ENCODE measurements at regions not wholly inside any gene's neighbourhood (a gene's known extent, or its start where the extent isn't known, plus 50 kb on each side); places are given as distances from the start of the nearest gene placed in this dataset.
"Not testable (repeated sequence)": the region's sequence is repeated elsewhere in the genome, so short reads cannot be mapped to it uniquely, and the experiment has no call there.

DNA sequence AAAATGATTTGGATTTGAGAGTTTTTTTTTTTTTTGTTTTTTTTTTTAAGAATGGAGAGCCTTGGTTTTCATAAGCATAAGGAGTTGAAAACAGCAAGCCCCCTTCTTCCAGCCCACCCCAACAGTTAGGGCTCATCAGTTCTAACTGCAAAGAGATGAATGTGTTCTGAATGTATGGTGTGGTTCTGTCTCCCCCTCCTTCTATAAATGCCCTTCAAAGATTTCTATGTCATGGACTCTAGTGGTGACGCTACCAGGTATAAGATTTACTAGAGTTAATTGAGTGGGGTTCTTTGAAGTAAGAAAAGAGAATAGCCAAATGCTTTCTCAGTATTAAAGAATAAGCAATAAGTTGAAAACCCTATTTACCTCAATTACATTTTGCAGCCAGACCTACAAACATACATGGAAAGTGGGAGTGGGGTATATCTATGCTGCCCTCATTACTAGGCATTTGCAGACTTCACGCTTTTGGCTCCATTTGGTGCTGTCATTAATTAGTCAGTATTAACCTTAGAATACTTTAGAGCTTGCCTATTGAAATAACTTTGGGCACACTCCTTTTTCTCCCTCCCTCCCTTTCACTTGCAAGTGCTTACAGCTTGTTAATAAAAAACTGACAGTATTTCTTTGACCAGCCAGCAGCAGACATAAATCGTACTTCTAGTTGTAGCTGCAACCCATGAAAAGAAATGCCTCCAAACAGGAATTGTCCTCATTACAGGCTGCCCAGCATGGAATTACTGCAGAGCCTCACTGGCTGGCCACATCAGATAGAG is 667.2 kb upstream of the ZNF608 start:
- DNase-seq (ENCODE audit: low read depth) = no peak

DNA sequence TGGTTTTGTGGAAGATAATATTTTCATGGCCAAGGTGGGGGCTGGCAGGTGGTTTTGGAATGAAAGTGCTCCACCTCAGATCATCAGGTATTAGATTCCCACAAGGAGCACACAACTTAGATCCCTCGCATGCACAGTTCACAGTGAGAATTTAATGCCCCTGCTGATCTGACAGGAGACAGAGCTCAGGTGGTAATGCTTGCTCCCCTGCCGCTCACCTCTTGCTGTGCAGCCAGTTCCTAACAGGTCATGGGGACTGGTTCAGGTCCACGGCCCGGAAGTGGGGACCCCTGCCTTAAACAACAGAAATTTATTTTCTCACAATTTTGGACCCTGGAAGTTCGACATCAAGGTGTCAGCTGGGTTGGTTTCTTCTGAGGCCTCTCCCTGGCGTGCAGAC is 668.7 kb upstream of the ZNF608 start:
- DNase-seq (ENCODE audit: low read depth) = no peak

DNA sequence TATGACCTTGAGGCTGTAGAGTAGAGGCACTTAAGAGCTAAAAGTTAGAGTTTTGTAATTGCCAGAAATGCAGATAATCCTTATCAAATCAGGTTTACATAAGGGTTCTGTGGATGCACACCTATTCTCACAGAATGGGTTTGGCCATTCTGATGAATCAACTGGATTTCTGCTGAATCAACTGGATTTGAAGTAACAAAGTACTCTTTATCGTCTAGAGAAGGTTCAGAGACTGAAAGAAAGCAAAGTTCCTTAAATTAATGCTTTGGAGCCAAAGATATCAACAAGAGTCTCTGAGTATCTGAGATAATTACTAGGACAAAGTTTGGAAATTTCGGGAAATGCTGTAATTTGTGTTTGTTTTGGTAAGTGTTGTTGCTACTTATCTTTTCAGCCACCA is 669.6 kb upstream of the ZNF608 start:
- DNase-seq (ENCODE audit: low read depth) = no peak

DNA sequence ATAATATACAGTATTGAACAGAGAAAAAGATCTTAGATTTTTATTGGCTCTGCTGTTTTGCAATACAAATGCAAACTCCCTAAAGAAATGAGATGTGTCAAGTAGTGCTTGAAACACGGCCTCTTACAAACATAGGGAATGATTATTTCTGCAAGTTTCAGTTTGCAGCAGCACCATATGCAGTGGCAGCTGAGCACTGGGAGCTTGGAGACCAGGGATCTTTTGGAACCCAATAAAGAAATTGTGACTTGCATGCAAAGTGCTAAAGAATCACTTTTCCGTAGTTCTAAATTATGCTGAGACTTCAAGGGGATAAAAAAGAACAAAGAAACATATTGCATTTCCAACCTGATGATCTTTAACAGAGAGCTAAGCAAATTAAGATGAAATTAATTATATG is 674.6 kb upstream of the ZNF608 start:
- DNase-seq (ENCODE audit: low read depth) = no peak

DNA sequence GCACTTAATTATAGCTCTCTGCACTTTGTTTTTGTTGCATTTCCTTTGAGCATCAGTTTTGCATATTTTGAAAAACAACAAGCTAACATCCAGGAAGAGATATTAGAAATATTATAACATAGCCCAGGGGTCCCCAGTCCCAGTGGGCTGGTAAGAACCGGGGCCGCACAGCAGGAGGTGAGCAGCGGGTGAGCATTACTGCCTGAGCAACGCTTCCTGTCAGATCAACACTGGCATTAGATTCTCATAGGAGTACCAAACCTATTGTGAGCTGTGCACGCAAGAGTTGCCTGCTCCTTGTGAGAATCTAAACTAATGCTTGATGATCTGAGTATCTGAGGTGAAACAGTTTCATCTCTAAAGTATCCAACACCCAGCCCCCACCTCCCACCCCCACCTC is 675.9 kb upstream of the ZNF608 start:
- no peak for DNase-seq (ENCODE audit: low read depth)

DNA sequence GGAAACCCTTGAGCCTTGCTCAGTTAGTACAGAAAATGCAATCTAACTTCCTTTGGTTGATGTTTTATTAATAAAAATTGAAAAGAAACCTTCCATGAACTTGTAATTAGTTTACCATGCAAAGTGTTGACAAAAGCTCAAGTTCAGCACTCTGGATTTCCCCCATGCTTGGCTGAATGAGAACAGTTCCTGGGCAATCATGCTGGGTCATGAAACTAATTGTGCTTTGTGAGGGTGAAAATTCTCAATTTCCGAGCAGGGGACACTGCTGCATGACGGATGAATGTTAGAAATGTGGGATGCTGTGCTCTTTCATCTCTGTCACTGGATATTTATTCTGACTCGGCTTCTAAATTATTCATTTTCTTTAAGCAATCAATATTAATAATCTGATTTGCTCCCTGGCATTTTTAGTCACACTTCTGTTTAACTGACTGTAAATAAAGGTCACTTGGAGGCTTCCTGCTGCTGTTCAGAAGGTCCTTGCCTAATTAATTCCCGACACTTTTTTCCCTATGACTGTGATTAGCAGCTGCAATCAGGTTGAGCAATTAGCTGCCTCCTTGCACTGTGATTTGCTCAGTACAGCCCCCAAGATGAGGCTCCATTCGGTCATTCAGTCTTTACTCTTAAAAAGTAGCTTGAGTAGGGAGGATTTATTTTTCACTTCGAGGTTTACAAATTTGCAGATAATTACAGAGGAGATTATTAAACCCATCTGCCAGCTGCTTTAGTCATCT is 678.1 kb upstream of the ZNF608 start:
- DNase-seq (ENCODE audit: low read depth) = no peak

DNA sequence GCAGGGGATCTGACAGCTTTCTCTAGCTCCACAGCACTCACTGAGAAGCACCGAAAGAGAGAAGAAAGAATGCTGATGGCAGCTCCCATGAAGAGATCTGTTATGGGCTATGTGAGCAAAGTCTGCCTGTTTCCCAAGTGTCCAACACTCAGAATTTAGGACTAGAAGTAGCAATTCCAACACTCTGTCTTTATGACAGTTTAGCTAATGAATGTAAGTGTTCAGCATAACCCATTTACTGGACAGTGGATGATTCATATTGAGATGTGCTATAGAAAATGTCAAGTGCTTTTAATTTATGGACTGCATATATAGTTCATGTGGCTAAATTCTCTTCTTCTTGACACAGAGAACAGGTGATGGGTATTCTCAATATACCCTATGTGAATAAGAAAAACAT is 683.1 kb upstream of the ZNF608 start:
- no peak for DNase-seq (ENCODE audit: low read depth)

DNA sequence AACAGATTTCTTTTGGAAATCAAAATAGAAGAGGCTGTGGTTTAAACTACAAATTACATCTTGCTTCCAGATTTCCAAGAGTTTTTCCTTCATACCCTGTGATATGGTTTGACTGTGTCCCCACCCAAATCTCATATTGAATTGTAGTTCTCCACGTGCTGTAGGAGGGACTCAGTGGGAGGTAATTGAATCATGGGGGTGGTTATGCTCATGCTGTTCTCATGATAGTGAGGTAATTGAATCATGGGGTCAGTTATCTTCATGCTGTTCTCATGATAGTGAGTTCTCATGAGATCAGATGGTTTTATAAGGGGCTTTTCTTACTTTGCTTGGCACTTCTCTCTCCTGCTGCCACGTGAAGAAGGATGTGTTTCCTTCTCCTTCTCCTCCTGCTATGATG is 687.0 kb upstream of the ZNF608 start:
- no peak for DNase-seq (ENCODE audit: low read depth)

DNA sequence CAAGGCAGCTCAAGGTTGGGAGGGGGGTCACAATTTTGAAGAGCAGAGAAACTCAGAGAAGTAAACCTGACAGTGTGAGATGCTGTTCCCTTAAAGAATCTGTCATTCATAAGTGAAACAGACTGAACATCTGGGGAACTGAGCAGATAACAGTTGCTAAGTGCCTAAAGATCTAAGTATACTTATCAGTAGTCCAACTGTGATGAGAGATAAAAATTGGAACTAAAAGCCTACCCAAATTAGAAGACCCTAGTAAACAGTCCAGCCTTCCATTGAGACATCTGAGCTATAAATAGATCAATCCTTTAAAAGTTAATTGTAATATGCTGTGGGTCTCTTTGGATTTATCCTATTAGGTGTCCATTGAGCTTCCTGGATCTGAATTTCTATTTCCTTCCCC is 692.8 kb upstream of the ZNF608 start:
- DNase-seq (ENCODE audit: low read depth) = no peak

DNA sequence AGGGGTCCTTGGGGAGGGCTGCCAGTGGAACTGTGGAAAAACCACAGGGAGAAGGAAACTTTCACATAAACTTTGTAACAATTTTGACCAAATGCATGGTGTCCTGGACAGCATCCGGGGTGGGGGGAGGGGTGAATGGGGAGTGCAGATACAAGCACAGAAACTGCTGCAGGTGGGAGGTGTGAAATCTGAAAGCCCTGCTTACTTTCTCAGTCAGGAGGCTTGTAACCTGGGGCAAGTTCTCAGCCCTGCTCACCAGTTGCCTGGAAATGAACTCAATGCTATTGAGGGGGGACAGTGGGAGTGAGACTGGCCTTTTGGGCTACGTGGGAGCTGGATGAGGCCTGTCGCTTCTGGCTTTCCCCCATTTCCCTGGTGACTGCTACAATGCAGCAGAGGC is 694.5 kb upstream of the ZNF608 start:
- no peak for DNase-seq (ENCODE audit: low read depth)

DNA sequence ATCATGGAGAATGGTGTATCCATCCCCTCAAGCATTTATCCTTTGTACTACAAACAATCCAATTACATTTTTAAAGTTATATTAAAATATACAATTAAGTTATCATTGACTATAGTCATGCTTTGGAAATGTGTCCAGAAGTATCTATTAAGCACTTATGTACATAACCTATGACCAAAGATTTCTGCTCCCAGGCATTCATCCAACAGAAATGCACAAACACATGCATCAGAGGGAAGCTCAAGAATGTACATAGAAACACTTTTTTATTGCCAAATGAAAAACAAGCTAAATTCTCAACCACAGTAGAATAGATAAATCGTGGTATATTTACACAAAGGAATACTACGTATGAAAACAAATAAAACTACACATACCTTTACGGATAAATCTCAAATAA is 700.5 kb upstream of the ZNF608 start:
- no peak for DNase-seq (ENCODE audit: low read depth)

DNA sequence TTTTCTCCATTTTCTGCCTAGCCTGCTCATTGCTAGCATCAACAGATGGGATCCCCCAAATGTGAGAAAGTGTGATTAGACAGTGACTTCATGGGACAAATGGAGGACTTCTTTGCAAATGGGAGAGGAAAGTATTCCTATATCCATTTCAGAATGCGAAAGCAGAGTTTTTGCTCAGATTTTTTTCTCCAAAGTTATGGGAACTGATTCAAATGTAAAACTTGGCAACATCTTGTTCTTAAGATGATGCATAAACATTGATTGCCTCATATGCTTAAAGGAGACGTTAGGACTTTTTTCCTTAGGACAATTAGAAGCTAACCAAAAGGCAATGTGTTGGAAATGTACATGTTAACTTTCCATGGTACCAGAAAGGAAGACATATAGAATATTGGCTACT is 704.3 kb upstream of the ZNF608 start:
- DNase-seq (ENCODE audit: low read depth) = no peak

DNA sequence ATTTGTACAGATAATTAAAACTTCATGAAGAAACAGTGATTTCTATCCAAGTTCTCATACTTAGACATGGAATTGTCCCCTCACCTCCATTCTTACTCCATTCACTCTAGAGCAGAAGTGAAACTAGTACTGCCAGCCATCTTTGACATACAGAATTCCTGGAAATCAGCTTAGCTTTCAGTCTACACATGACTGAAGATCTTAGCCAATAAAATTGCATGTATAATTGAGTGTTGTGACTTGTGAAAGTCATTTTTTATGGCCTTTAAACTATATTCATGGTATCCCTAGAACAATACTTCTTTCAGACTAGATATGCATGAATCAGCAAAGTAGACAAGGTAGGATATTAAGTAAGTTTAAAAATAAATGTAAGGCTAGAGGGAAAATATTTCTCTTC is 705.2 kb upstream of the ZNF608 start:
- DNase-seq (ENCODE audit: low read depth) = no peak

DNA sequence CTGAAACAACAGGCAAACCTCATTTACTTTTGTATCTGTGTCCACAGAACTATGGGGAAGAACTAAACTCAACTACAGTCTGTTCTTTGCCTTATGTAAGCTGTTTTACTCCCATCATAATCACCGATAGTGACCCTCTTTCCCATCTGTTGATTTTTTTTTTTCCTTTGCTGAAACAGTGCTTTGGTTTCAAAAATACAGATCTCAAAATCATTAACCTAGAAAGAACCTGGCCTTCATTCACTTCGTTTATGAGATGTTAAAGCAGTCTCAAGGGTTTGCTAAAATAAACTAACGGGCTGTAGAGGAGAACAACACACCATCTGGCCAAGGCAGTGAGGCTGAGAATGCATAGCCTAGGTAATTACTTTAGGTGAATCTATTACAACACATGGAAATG is 706.6 kb upstream of the ZNF608 start:
- no peak for DNase-seq (ENCODE audit: low read depth)

DNA sequence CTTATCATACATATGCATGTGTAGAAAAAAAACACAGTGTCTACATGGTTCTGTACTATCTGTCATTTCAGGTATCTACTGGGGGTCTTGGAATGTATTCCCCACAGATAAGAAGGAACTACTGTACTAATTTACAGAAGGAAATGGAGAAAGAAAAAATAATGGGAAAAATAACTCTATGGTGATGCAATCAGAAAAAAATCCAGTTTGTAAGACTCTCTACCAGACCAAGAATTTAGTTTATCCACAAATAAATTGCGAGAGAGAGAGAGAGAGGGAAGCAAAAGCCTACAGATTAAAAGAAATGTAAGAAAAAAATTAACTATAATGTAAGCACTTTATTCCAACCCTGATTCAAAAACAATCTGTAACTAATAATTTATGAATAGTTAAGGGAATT is 708.6 kb upstream of the ZNF608 start:
- DNase-seq (ENCODE audit: low read depth) = no peak

DNA sequence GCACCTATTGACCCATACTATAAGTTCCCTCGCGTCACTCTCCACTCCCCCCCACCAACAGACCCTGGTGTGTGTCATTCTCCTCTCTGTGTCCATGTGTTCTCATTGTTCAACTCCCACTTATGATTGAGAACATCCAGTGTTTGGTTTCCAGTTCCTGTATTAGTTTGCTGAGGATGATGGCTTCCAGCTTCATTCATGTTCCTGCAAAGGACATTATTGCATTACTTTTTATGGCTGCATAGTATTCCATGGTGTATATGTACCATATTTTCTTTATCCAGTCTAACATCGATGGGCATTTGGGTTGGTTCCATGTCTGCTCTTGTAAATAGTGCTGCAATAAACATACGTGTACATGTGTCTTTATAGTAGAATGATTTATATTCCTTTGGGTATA is 709.6 kb upstream of the ZNF608 start:
- DNase-seq (ENCODE audit: low read depth) = not testable (repeated sequence)

DNA sequence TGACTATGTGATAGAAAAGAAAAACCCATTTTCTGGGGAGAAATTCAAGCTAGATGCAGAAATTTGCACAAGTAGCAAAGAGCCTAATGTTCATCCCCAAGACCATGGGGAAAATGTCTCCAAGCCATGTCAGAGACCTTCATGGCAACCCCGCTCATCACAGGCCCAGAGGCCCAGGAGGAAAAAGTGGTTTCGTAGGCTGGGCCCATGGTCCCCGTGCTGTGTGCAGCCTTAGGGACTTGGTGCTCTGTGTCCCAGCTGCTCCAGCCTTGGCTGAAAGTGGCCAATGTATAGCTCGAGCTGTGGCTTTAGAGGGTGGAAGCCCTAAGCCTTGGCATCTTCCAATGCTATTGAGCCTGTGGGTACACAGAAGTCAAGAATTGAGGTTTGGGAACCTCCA is 711.2 kb upstream of the ZNF608 start:
- no peak for DNase-seq (ENCODE audit: low read depth)

DNA sequence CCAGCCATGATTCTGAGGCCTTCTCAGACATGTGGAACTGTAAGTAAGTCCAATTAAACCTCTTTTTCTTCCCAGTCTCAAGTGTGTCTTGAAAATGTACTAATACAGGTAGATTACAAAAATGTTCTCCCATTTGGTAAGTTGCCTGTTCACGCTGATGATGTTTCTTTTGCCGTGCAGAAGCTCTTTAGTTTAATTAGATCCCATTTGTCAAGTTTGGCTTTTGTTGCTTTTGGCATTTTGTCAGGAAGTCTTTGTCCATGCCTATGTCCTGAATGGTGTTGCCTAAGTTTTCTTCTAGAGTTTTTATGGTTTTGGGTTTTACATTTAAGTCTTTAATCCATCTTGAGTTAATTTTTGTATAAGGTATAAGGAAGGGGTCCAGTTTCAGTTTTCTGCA is 712.5 kb upstream of the ZNF608 start:
- not testable (repeated sequence) for DNase-seq (ENCODE audit: low read depth)

DNA sequence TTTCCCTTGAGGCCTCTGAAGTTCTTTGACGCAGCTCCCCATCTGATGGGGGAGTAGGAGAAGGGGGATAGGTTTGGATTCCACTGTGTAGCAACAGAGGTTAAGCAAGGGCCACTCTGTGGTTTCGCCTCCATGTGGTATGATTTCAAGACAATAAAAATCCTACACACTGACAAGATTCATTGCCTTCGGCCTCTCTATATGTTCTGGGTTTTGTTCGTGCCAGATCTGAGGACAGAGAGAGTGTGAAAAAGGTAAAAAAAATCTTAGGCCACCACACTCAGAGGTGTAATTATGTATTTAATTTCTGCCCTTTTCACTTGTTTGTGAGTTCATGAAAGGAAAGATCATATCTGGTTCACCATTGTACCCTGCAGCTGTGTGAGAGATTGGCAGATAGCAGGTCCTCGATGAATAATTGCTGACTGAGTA is 715.2 kb upstream of the ZNF608 start:
- no peak for DNase-seq (ENCODE audit: low read depth)

DNA sequence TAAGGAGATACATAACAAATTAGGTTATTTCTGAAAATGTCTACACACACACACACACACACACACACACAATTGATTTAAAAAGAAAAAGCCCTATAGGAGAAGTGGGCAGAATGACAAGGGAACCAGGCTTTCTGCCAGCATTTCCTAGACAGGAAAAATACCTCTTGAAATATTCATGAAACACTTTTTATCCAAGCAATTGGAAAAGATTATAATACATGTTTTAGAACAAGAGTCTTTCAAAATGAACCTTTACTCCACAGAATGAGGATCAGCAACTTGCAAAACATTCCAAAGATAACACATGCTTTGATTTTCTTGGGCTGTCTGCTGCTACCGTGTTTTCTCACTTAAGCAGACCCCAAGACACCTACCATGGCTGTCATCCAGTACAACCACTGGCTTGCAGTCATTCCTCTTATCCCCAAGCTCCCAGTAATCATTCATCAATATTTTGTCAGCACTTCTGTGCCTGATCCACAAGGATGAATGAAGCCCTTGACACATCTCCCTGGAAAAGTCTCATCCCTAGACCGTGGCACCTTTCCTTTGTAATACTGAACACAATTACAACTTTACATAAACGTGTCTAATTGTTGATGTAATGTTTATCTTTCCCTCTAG is 717.1 kb upstream of the ZNF608 start:
- DNase-seq (ENCODE audit: low read depth) = no peak

DNA sequence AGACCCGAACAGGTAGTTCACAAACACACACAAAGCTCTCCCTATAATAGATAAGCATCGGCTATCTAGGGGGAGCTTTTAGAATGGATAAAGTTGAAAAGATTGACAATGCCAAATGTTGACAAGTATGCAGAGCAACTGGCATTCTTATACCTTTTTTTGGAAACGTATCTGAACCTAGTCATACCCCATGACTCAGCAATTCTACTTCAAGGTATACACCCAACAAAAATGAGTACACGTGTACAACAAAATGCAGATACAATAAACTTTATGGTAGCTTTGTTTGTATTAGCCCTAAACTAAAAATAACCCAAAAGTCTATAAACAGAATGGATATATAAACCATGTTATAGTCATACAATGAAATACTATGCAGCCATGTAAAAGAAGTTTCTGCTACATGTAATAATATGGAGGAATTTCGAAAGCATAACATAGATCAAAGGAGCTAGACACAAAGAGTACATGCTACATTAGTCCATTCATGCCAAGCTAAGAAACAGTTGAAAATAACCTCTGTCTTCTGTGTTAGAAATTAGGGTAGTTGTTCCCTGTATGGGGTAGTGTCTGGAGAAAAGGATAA is 718.5 kb upstream of the ZNF608 start:
- no peak for DNase-seq (ENCODE audit: low read depth)

DNA sequence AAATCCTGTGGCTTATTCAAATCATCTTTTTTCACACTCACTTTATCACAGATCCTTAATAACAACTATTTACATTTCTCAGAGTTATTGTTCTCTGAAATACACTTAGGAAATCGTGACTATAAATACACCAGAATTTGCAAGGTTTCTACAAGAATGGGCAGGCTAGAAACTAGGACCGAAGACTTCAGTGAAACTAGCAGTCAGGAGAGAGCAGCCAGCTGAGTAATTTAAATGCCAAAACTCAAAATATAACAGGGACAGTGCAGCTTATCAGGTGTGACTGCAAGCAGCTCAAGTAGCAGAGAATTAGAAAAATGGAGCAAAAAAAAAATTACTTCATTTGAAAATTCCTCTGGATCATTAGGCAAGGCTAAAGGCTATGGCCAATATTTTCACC is 719.3 kb upstream of the ZNF608 start:
- no peak for DNase-seq (ENCODE audit: low read depth)

DNA sequence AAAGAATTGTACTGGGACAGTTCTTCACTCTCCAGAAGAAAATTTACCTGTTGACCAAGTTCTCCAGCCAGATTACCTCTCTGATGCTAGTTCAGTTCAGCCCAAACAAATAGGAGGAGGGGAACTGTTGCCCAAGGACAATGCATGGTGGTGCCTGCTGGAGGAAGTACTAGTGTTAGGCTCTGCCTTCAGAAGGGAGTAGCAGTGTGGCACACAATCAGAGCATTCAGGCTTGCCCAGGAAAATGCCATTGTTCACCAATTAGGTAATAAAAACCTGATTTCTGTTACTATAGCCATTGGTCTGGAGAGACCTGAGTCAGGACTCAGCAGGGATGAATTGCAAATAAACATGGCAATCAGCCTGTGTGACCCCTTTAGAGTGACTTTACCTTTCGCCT is 720.8 kb upstream of the ZNF608 start:
- DNase-seq (ENCODE audit: low read depth) = no peak

Measured in activated T-helper 9 cell treated with anti-CD3 and anti-CD28 coated beads, Interleukin-2, amount 50 U/mL, for 16 hours (primary cell).